ENCODE measurements at regions not wholly inside any gene's neighbourhood (a gene's known extent, or its start where the extent isn't known, plus 50 kb on each side); places are given as distances from the start of the nearest gene placed in this dataset.
A peak's percentile ranks its signal among the peaks of the same experiment; 100 is the strongest.

- DNase-seq (ENCODE audit: low spot score), result peak; percentile 35
Measured at GRCh38 chr9:108551030-108551841, 304.6 kb downstream of the ACTL7B start.

GRCh38 chr9:108550106-108550505 is 305.7 kb downstream of the ACTL7B start:
- DNase-seq (ENCODE audit: low spot score), result no peak

- DNase-seq (ENCODE audit: low spot score), result no peak
Measured at GRCh38 chr9:108549184-108549583, 306.6 kb downstream of the ACTL7B start.

- DNase-seq (ENCODE audit: low spot score), result no peak
Measured at GRCh38 chr9:108547411-108548135, 308.2 kb downstream of the ACTL7B start.

GRCh38 chr9:108546215-108546614 is 309.6 kb downstream of the ACTL7B start:
- DNase-seq (ENCODE audit: low spot score), result no peak

GRCh38 chr9:108545436-108545835 is 310.4 kb downstream of the ACTL7B start:
- DNase-seq (ENCODE audit: low spot score), result no peak

GRCh38 chr9:108544866-108545265 is 310.9 kb downstream of the ACTL7B start:
- no peak for DNase-seq (ENCODE audit: low spot score)

- DNase-seq (ENCODE audit: low spot score), result peak; percentile 59
Measured at GRCh38 chr9:108543251-108543778, 312.5 kb downstream of the ACTL7B start.

GRCh38 chr9:108537756-108538155 is 318.0 kb downstream of the ACTL7B start:
- no peak for DNase-seq (ENCODE audit: low spot score)

- no peak for DNase-seq (ENCODE audit: low spot score)
Measured at GRCh38 chr9:108536836-108537601, 318.8 kb downstream of the ACTL7B start.

- peak; percentile 47 for DNase-seq (ENCODE audit: low spot score)
Measured at GRCh38 chr9:108535526-108535925, 320.3 kb downstream of the ACTL7B start.

- DNase-seq (ENCODE audit: low spot score), result no peak
Measured at GRCh38 chr9:108534741-108535140, 321.0 kb downstream of the ACTL7B start.

- DNase-seq (ENCODE audit: low spot score), result no peak
Measured at GRCh38 chr9:108530141-108530540, 325.6 kb downstream of the ACTL7B start.

GRCh38 chr9:108528231-108528630 is 327.6 kb downstream of the ACTL7B start:
- no peak for DNase-seq (ENCODE audit: low spot score)

GRCh38 chr9:108526518-108526917 is 329.3 kb downstream of the ACTL7B start:
- DNase-seq (ENCODE audit: low spot score), result no peak

GRCh38 chr9:108525186-108525585 is 330.6 kb downstream of the ACTL7B start:
- DNase-seq (ENCODE audit: low spot score), result no peak

- DNase-seq (ENCODE audit: low spot score), result no peak
Measured at GRCh38 chr9:108521063-108521590, 334.7 kb downstream of the ACTL7B start.

GRCh38 chr9:108519437-108519836 is 336.3 kb downstream of the ACTL7B start:
- no peak for DNase-seq (ENCODE audit: low spot score)

GRCh38 chr9:108517651-108518365 is 338.0 kb downstream of the ACTL7B start:
- no peak for DNase-seq (ENCODE audit: low spot score)

- no peak for DNase-seq (ENCODE audit: low spot score)
Measured at GRCh38 chr9:108516391-108516790, 339.4 kb downstream of the ACTL7B start.

- DNase-seq (ENCODE audit: low spot score), result peak; percentile 14
Measured at GRCh38 chr9:108515856-108516255, 339.9 kb downstream of the ACTL7B start.

Data from iPS-NIHi11 (cell line).